ENCODE measurements at regions not wholly inside any gene's neighbourhood (a gene's known extent, or its start where the extent isn't known, plus 50 kb on each side); places are given as distances from the start of the nearest gene placed in this dataset.

DNA sequence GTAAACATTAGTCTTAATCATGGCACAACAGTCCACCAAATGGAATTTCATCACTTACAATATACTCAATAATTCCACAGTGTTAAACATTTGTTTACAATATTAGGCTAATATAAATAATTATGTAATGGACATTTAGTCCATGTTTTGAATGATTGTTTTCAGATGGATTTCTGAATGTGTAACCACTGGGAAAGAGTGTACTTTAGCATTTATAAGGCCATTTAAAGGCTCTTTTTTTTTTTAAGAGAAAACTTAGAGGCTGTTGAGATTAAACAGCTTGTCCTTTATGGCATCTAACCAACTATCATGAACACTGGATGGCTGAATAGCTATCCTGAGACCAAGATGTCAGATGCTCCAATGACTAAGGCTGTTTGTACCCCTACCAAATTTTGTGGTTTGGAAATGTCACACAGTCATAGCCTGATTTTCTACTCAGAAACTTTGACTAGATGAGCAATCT is 248.3 kb upstream of the GLI3 start:
- in situ Hi-C loops (cut with HindIII; ENCODE audit: low pct_ligation_motif_present, low pct_unique_long_range_greater_than_20kb, low sequenced_read_pairs), result no loop called here
- DNase-seq, result no peak

GRCh38 chr7:42483886-42484285 is 246.9 kb upstream of the GLI3 start:
- DNase-seq, result no peak
- in situ Hi-C loops (cut with HindIII; ENCODE audit: low pct_ligation_motif_present, low pct_unique_long_range_greater_than_20kb, low sequenced_read_pairs), result no loop called here

GRCh38 chr7:42479816-42480633 is 243.0 kb upstream of the GLI3 start:
- no peak for DNase-seq
- in situ Hi-C loops (cut with HindIII; ENCODE audit: low pct_ligation_motif_present, low pct_unique_long_range_greater_than_20kb, low sequenced_read_pairs), result no loop called here

DNA sequence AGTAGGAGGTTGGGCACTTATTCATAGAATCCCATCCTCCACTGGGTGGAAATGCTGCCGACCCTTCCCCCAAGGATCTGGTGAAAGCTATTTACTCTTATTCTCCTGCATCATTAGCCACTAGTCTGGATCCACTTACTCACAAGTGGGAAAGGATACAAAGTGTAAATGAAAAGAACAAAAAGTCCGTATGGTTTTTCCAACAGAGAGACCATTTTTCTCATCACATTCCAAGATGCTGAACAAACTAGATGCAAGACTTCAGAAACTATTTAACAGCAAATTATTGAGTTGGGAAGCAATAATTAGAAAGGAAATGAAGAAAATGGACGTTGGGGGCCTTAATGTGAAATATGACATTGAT is 242.4 kb upstream of the GLI3 start:
- in situ Hi-C loops (cut with HindIII; ENCODE audit: low pct_ligation_motif_present, low pct_unique_long_range_greater_than_20kb, low sequenced_read_pairs), result no loop called here
- DNase-seq, result no peak

DNA sequence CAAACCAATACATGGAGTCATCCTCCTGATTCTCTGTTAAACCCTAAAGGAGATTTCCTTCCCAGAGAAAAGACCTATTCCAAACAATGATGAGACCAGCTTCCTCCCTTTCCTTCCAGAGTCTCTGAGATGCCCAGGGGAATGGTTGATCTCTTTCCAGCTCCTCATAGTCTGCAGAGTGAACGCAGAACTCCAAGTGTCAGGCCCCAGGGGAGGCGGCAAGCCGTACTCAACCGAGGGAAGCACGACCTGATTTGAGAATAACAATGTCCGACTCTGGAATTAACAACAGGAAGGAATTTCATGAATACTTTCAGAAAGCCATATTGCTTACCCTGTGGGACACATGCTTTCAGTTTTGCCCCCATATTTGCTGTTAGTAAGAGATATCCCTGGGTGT is 241.7 kb upstream of the GLI3 start:
- in situ Hi-C loops (cut with HindIII; ENCODE audit: low pct_ligation_motif_present, low pct_unique_long_range_greater_than_20kb, low sequenced_read_pairs), result no loop called here
- DNase-seq, result no peak

DNA sequence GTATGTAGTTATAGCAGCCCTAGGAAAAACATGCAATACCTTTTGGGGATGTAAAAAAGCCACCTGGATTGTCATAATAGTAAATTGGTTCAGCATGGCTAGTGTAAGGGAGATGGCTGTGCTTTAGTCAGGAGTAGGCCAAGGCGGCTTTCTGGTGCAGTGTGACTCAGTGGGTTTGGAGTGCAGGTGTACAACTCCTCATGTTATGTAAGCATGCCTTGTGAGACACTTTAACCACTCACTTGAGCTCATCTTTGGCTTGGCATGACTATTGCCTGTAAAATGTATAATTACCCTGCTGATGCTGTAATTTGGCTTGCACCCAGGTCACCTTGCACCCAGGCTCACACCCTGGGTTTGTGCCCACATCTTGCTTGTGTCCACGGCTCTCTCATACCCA is 239.2 kb upstream of the GLI3 start:
- DNase-seq, result no peak
- in situ Hi-C loops (cut with HindIII; ENCODE audit: low pct_ligation_motif_present, low pct_unique_long_range_greater_than_20kb, low sequenced_read_pairs), result no loop called here

- in situ Hi-C loops (cut with HindIII; ENCODE audit: low pct_ligation_motif_present, low pct_unique_long_range_greater_than_20kb, low sequenced_read_pairs), result no loop called here
- DNase-seq, result no peak
These were observed 238.1 kb upstream of the GLI3 start for GRCh38 chr7:42475082-42475481.

- in situ Hi-C loops (cut with HindIII; ENCODE audit: low pct_ligation_motif_present, low pct_unique_long_range_greater_than_20kb, low sequenced_read_pairs), result no loop called here
- DNase-seq, result no peak
These were observed 236.1 kb upstream of the GLI3 start for GRCh38 chr7:42473099-42473498.

- no peak for DNase-seq
- in situ Hi-C loops (cut with HindIII; ENCODE audit: low pct_ligation_motif_present, low pct_unique_long_range_greater_than_20kb, low sequenced_read_pairs), result no loop called here
These were observed 234.7 kb upstream of the GLI3 start for GRCh38 chr7:42471573-42472174.

- no peak for DNase-seq
- in situ Hi-C loops (cut with HindIII; ENCODE audit: low pct_ligation_motif_present, low pct_unique_long_range_greater_than_20kb, low sequenced_read_pairs), result no loop called here
These were observed 232.3 kb upstream of the GLI3 start for GRCh38 chr7:42469341-42469740.

GRCh38 chr7:42468471-42468870 is 231.5 kb upstream of the GLI3 start:
- in situ Hi-C loops (cut with HindIII; ENCODE audit: low pct_ligation_motif_present, low pct_unique_long_range_greater_than_20kb, low sequenced_read_pairs), result no loop called here

DNA sequence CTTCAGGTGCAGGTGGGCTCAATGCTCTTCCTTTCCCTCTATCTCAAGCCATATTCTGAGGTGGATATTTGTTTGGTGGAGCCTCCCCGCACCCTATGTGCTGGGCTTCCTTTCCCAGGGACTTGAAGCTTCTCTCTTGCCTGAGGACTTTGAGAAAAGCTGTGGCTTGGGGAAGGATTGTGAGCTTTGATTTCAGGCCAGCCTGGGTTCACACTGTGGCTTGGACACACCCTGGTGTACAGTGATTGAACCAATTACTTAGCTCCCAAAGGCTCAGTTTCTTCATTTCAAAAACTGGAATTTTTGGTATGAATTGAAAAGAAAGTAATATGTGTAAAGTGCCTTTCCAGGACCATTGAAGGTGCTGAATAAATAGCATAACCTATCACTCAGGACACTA is 224.5 kb upstream of the GLI3 start:
- in situ Hi-C loops (cut with HindIII; ENCODE audit: low pct_ligation_motif_present, low pct_unique_long_range_greater_than_20kb, low sequenced_read_pairs), result no loop called here
- no peak for DNase-seq

More at GRCh38 chr7:42468471-42468870, 231.5 kb upstream of the GLI3 start:
- no peak for DNase-seq

DNA sequence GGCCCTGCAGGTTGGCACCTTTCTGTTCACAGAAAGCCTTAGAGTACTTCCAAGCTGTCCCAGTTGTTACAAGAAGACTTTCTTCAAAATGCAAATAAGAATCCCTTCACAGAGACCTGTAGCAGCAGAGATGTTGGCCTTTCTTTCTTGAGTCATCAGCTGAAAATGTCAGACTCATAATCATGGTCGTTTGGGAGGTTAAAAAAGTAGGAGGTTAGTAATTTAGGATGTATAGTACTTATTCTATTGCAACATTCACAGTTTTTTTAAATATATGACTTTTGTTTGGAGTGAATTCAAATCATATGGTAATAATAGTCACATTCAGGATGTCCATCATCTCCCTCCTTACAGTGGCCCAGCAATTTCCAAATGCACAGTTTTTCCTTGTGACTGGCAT is 223.9 kb upstream of the GLI3 start:
- in situ Hi-C loops (cut with HindIII; ENCODE audit: low pct_ligation_motif_present, low pct_unique_long_range_greater_than_20kb, low sequenced_read_pairs), result no loop called here
- DNase-seq, result no peak

DNA sequence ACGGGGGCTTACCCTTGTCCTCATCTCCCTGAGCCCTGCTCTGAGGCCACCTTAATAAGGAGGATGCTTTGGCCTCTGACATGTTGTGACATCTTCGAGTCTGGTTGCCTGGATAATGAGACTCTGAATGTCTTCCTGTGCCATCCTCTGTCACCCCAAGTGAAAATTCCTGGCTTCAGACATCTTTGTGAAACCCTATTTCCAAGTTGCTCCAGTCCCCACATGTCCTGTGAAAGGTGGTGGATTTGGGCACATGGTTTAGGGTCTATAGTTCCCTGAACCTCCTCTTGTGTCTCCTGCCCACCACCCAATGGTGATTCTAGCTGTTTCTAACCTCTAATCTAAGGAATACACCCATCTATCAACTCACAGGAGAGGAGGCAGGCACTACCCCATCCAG is 223.1 kb upstream of the GLI3 start:
- DNase-seq, result no peak
- in situ Hi-C loops (cut with HindIII; ENCODE audit: low pct_ligation_motif_present, low pct_unique_long_range_greater_than_20kb, low sequenced_read_pairs), result no loop called here

DNA sequence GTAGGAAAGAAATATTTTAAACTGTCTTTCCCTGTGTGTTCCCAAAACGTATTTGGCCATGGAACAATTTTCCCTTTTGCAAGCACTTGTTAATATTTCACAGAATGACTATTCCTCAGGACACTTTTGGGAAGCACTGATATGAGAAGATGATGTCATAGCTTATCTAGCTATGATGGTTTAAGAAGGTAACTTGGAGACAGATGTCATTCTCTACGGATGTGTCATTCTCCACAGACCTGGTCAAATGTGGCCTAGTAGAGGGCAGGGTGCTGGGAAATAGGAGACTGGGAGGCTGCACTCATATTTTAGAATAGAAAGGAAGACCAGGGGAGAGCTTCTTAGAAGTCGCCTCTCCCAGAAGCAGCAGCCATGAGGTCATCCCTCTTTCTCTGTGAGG is 220.7 kb upstream of the GLI3 start:
- peak; percentile 19 for DNase-seq
- in situ Hi-C loops (cut with HindIII; ENCODE audit: low pct_ligation_motif_present, low pct_unique_long_range_greater_than_20kb, low sequenced_read_pairs), result no loop called here

GRCh38 chr7:42456756-42457276 is 219.8 kb upstream of the GLI3 start:
- no peak for DNase-seq
- in situ Hi-C loops (cut with HindIII; ENCODE audit: low pct_ligation_motif_present, low pct_unique_long_range_greater_than_20kb, low sequenced_read_pairs), result no loop called here

DNA sequence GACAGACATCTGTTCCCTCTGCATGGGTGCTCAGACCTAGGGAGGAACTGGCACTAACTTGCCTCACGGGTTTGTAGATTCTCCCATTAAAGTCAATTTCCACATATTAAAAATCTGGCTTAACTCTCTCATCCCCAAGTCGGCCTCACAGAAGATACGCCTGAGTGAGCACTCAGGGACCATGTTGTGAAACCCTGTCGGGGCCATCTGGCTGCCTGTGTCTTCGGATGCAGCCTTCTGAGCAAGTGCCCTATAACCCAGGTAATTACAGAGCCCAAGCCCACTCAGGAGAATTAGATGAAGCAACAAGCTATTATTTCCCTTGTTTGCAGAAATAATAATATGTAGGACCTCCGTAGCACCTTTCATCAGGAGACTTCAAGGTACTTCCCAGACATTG is 219.3 kb upstream of the GLI3 start:
- no peak for DNase-seq
- in situ Hi-C loops (cut with HindIII; ENCODE audit: low pct_ligation_motif_present, low pct_unique_long_range_greater_than_20kb, low sequenced_read_pairs), result no loop called here

DNA sequence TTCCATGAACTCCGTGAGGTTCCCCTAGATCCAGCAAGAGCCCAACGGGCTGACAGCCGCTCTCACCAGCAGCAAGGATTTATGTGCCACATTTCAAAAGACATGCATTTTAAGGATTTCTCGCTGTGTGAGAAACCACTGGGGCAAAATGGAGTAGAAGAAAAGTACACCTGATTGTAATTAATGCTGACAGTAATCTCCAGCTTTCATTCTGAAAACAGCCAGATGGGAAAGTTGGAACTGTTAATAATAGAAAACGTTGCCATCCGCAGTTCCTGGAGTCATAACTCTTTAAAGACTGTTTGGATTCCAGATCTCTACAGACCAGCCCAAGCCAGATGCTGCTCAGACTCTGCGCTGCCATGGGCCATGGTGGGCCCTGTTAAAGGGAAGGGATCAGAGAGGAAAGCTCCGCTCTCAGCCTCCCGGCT is 216.9 kb upstream of the GLI3 start:
- no peak for DNase-seq
- in situ Hi-C loops (cut with HindIII; ENCODE audit: low pct_ligation_motif_present, low pct_unique_long_range_greater_than_20kb, low sequenced_read_pairs), result no loop called here

GRCh38 chr7:42452356-42452755 is 215.3 kb upstream of the GLI3 start:
- in situ Hi-C loops (cut with HindIII; ENCODE audit: low pct_ligation_motif_present, low pct_unique_long_range_greater_than_20kb, low sequenced_read_pairs), result no loop called here

DNA sequence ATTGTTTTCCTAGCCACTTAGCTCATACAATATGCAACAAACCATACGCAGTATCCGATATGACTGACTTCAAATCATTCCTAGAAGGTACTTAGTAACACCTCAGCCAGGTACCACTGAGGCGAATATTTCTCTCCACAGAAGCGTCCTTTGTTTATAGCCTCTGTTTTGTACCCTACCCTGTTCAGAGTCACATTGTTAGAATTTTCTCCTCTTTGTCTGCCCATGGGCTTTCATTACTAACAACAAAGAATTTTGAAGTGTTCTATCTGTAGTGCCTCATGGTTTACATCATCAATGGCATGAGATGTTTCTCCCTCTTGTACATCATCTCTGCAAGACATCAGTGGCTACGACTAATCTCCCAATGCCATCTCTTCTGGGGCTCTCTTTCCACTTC is 212.4 kb upstream of the GLI3 start:
- in situ Hi-C loops (cut with HindIII; ENCODE audit: low pct_ligation_motif_present, low pct_unique_long_range_greater_than_20kb, low sequenced_read_pairs), result no loop called here
- no peak for DNase-seq

More at GRCh38 chr7:42452356-42452755, 215.3 kb upstream of the GLI3 start:
- no peak for DNase-seq
